GM18519 (cell line): ENCODE measurements at regions not wholly inside any gene's neighbourhood (a gene's known extent, or its start where the extent isn't known, plus 50 kb on each side); places are given as distances from the start of the nearest gene placed in this dataset.

Experiments used
- ATAC-seq: cut with Tn5 transposase; IDR thresholded peaks from one replicate; pipeline ENCODE4 v1.9.1; 2021; ENCODE audit warnings: mild to moderate bottlenecking, moderate library complexity; ENCODE audit not compliant: unreplicated experiment, low FRiP score

- no peak for ATAC-seq
Observed at GRCh38 chr10:2301227-2301626, 563.9 kb upstream of the ADARB2 start.

- ATAC-seq = no peak
Observed at GRCh38 chr10:2300231-2300630, 562.9 kb upstream of the ADARB2 start.

DNA sequence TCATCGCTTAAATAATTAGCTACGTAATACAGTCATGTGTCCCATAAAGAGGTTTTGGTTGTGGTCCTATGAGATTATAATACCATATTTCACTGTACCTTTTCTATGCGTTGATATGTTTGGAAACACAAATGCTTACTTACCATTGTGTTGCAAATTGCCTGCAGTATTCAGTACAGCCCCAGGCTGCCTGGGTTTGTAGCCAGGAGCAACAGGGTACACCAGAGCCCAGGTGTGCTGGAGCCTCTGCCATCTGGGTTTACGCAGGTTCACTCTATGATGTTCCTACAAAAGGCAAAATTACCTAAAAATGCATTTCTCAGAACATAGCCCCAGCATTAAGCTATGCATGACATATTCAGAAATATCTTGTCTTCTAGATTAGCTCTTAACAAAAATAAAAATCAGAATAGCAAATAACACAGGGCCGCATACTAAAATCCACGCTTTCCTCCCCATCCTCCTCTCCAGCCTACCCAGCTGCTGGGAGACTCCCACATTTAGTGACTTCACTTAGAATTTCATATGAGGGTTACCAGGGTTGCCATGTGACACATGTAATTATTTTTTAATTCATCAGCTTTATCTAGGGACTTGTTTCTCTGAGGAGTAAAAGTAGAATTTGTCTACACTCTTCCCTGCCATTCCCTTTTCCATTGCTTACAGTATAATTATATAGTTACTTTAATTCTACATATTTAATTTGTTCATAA, 559.0 kb upstream of the ADARB2 start:
- ATAC-seq = no peak

GRCh38 chr10:2294739-2295138, 557.4 kb upstream of the ADARB2 start:
- no peak for ATAC-seq

GRCh38 chr10:2284071-2284470, 546.7 kb upstream of the ADARB2 start:
- no peak for ATAC-seq

- no peak for ATAC-seq
Observed at GRCh38 chr10:2282202-2282601, 544.9 kb upstream of the ADARB2 start.

DNA sequence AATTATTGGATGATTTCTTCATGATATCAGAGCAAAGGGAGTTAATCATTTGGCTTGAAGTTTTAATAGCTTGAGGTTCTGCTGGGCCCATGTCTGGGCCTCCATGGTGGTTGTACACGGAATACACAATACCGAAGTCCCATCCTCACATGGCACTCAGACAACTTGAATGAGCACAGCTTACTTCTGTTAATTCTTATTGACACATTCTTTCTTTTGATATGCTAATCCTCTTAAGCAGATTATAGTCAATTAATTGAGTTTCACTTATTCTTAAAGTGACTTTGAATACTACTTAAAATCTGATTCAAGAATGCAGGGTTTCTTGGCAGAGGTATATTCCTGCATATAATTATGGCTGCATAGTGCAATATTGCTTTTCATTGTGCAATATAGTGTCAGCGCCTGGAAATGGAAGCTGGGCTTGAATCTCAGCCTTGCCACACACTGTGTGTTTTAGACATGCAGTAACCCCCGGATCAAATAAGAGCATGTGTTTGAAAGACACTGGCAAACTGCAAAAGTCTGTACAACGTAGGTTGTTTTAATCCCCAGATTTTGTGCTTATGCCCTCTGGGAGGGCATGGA, 543.5 kb upstream of the ADARB2 start:
- ATAC-seq = no peak

GRCh38 chr10:2279711-2280110, 542.4 kb upstream of the ADARB2 start:
- ATAC-seq = no peak

- no peak for ATAC-seq
Observed at GRCh38 chr10:2278363-2278762, 541.0 kb upstream of the ADARB2 start.

DNA sequence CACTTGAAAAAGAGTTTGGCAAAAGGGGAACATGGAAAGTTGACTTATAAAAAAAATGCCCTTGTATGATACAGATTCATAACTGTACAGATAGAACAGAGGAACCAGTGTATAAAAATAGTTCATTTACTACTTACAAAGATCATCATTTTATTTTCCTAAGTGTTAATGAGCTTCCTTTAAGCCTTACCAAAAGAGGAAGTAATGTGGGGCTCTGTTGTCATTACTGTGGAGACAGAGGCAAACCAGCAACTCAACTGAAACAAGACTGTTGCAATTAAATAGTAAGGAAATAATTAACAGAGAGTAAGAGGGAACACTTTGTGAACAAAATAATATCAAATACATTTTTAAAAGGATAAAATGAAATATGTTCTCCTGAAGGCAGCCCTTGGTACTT, 526.2 kb upstream of the ADARB2 start:
- ATAC-seq = no peak

DNA sequence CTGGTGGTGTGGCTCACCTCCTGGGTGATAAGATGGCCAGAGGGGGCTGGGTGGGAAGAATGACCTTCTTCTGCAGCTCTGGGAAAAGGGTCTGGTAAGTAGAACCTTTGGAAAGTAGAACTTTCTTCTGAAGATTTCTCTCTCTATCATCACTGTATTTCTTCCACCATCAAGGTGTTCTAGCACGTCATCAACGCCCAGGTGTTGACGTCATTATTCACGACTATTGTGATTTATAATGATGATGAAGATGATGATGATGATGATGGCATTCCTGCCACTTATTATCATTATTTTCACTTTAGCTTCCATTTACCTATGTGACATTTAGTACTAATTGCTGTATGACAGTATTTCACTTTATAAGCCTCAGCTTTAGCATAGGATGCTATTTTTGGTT, 525.6 kb upstream of the ADARB2 start:
- ATAC-seq = no peak

- no peak for ATAC-seq
Observed at GRCh38 chr10:2262333-2262732, 525.0 kb upstream of the ADARB2 start.

DNA sequence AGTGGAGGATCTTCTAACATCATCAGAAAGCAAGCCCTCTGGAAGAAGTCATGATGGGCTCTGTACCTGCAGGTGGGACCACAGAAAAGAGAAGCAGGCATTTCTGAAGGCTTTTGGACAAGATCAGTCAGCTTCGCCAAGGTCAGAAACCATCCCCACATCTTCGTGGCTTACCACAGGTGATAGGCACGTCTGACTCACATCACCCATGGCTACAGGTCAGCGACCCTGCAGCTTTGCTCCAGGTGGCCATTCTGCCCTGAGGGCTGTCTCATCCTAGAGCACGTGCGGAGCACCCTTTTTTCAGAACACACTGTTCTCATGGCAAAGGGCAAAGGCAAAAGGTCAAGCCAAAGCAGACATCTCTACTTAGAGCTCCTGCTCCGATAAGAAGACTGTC, 518.9 kb upstream of the ADARB2 start:
- no peak for ATAC-seq

DNA sequence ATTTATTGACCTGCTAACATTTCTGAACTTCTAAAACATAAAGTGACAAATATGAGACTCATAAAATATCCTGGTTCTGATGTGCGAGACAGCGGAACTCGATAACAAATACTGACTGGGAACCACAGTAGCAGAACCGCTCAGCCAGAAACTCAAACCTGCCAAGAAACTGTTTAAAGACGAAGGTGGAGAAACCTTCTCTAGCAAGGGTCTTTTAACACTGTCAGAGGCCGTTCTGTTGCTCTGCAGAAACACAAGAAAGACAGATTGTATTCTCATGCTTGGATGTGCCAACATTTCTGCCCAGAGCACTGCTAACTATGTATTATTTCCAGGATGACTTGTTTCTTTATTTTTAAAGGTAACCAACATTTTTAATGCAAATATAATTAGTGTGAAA, 514.8 kb upstream of the ADARB2 start:
- ATAC-seq = no peak

GRCh38 chr10:2251631-2252030, 514.3 kb upstream of the ADARB2 start:
- no peak for ATAC-seq

DNA sequence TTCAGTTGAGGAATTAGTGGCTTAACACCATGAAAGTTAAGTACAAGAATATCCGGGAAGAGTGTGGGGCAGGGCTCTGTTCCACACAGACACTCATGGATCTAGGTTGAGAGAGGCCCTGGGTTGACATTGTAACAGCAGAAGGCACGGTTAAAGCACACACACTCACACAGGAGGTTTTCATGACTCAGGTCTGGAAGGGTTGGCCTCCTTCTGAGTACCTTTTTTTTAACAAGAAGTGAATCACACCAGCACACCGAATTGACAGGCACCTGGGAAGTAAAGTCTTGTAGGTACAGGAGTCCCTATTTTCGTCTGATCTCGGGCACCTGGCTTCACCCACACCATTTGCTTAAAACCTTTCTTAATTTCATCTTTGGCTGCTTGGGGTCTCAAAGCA, 509.4 kb upstream of the ADARB2 start:
- ATAC-seq = no peak

DNA sequence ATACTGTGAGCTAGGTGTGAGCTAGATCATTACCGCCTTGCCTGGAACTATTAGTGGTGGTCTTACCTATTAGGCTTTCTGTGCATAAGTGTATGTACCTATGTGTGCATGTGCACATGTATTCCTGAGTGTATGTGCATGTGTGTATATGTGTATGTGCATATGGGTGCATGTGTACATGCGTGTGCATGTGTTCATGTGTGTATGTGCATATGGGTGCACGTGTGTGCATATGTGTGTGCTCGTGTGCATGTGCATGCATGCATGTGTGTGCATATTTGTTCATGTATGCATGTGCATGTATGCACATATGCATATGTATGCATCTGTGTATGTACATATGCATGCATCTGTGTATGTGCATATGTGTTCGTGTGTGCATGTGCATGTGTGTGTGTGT, 508.3 kb upstream of the ADARB2 start:
- no peak for ATAC-seq

- ATAC-seq = no peak
Observed at GRCh38 chr10:2244471-2244870, 507.1 kb upstream of the ADARB2 start.

DNA sequence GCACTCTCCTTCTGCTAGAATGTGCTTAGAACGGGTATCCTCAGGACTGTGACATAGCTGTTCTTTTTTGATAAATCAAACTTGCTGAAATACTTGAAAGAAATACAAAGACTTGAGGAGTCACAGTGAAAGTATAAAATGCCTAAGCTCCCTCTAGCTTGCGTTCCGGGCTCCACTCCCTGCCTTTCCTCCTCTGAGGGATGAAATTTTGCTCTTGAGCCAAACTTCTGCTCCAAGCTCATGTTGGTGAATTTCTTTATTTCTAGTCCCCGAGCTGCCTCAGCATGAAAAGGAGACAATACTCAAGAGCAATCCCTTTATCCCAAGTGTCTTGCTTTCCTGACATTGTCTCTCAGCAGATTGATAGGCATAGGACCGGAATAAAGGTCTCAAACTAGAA, 499.6 kb upstream of the ADARB2 start:
- ATAC-seq = no peak

DNA sequence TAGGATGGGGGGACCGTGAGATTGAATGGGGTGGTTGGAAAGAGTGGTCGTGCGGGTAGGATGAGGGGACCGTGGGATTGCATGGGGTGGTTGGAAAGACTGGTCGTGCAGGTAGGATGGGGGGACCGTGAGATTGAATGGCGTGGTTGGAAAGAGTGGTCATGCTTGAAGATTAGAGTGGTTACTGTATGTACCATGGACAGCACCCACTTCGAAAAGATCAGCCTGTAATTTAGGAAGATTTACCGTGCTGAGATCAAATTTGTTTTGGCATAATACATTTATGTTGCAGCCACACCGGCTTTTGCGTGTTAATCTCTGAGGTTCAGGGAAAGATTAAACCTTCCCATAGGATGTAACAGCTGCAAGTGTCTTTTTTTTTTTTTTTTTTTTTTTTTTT, 495.2 kb upstream of the ADARB2 start:
- ATAC-seq = no peak

DNA sequence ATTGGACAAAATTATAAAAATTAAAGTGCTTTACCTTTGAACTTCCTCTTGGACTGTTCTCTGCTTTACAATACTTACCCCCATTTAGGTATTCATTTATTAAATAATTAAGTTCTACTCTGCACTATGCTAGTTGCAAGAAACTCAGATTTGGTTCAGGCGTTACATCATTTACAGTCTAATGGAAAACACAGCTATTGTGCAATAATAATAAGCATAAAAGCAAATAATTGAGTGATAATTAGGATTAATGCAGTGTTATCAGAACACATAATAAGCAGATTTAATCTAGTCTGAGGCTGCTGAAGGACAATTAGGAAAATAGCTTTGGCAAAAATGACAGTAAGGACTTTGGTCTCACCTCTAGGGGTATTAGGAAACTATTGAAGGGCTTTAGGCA, 493.2 kb upstream of the ADARB2 start:
- ATAC-seq = no peak

- ATAC-seq = no peak
Observed at GRCh38 chr10:2228320-2228901, 491.1 kb upstream of the ADARB2 start.
